ENCODE measurements at regions not wholly inside any gene's neighbourhood (a gene's known extent, or its start where the extent isn't known, plus 50 kb on each side); places are given as distances from the start of the nearest gene placed in this dataset.
"Not testable (repeated sequence)": the region's sequence is repeated elsewhere in the genome, so short reads cannot be mapped to it uniquely, and the experiment has no call there.

GRCh38 chr6:74574794-74575193, 631.1 kb downstream of the COL12A1 start:
- intact Hi-C loops (cut with DNase I; ENCODE audit: low total_unique reads): no loop called here
- H3K4me1 ChIP-seq: no peaks in the 10 kb centered on the region
- no peaks in the 10 kb centered on the region for H3K36me3 ChIP-seq
- no peaks in the 10 kb centered on the region for H3K9me3 ChIP-seq
- no peaks in the 10 kb centered on the region for H3K27me3 ChIP-seq
- DNase-seq (ENCODE audit: low spot score in 2 of 2): no peak
- no peak overlapping the region for H3K27ac ChIP-seq
- no peak overlapping the region for H3K4me3 ChIP-seq
- TF ChIP-seq POLR2A (IDR thresholded peaks at IDR 0.05) (no peak), CTCF (IDR thresholded peaks at IDR 0.05) (peak in 1 of 3 donors; percentile 19)

- H3K9me3 ChIP-seq: no peaks in the 10 kb centered on the region
- TF ChIP-seq POLR2A (IDR thresholded peaks at IDR 0.05): no peak
- TF ChIP-seq CTCF (IDR thresholded peaks at IDR 0.05): no peak
- no peak for TF ChIP-seq POLR2AphosphoS5 (IDR thresholded peaks at IDR 0.05)
- no peak overlapping the region for H3K4me3 ChIP-seq
- no peak for DNase-seq (ENCODE audit: low spot score in 2 of 2)
- no peaks in the 10 kb centered on the region for H3K27me3 ChIP-seq
- intact Hi-C loops (cut with DNase I; ENCODE audit: low total_unique reads): no loop called here
- H3K4me1 ChIP-seq: no peaks in the 10 kb centered on the region
- H3K36me3 ChIP-seq: no peaks in the 10 kb centered on the region
- H3K27ac ChIP-seq: no peak overlapping the region
Observed at GRCh38 chr6:74573613-74574012, 632.2 kb downstream of the COL12A1 start.

GRCh38 chr6:74570044-74570443, 635.8 kb downstream of the COL12A1 start:
- Histone ChIP-seq H3K9me3 (no peaks in the 10 kb centered on the region), H3K36me3 (no peaks in the 10 kb centered on the region), H3K4me3 (no peak overlapping the region), H3K27ac (no peak overlapping the region), H3K27me3 (no peaks in the 10 kb centered on the region), H3K4me1 (no peaks in the 10 kb centered on the region)
- no peak for TF ChIP-seq CTCF (IDR thresholded peaks at IDR 0.05)
- no peak for TF ChIP-seq POLR2A (IDR thresholded peaks at IDR 0.05)
- no peak for TF ChIP-seq POLR2AphosphoS5 (IDR thresholded peaks at IDR 0.05)
- intact Hi-C loops (cut with DNase I; ENCODE audit: low total_unique reads): no loop called here
- no peak for DNase-seq (ENCODE audit: low spot score in 2 of 2)

GRCh38 chr6:74568861-74569260, 637.0 kb downstream of the COL12A1 start:
- no peaks in the 10 kb centered on the region for H3K9me3 ChIP-seq
- no peak overlapping the region for H3K27ac ChIP-seq
- intact Hi-C loops (cut with DNase I; ENCODE audit: low total_unique reads): no loop called here
- H3K4me3 ChIP-seq: no peak overlapping the region
- H3K36me3 ChIP-seq: no peaks in the 10 kb centered on the region
- TF ChIP-seq POLR2AphosphoS5 (IDR thresholded peaks at IDR 0.05) (no peak), POLR2A (IDR thresholded peaks at IDR 0.05) (no peak), CTCF (IDR thresholded peaks at IDR 0.05) (no peak)
- no peak for DNase-seq (ENCODE audit: low spot score in 2 of 2)
- H3K4me1 ChIP-seq: no peaks in the 10 kb centered on the region
- no peaks in the 10 kb centered on the region for H3K27me3 ChIP-seq

GRCh38 chr6:74567923-74568290, 637.9 kb downstream of the COL12A1 start:
- intact Hi-C loops (cut with DNase I; ENCODE audit: low total_unique reads): not testable (repeated sequence)

GRCh38 chr6:74567281-74567922, 638.5 kb downstream of the COL12A1 start:
- no peak for DNase-seq (ENCODE audit: low spot score in 2 of 2)
- Histone ChIP-seq H3K4me3 (no peak overlapping the region), H3K36me3 (no peaks in the 10 kb centered on the region), H3K27ac (no peak overlapping the region), H3K9me3 (no peaks in the 10 kb centered on the region), H3K4me1 (no peaks in the 10 kb centered on the region), H3K27me3 (no peaks in the 10 kb centered on the region)
- TF ChIP-seq POLR2A (IDR thresholded peaks at IDR 0.05) (no peak), POLR2AphosphoS5 (IDR thresholded peaks at IDR 0.05) (no peak), CTCF (IDR thresholded peaks at IDR 0.05) (no peak)
- intact Hi-C loops (cut with DNase I; ENCODE audit: low total_unique reads): no loop called here

More at GRCh38 chr6:74567923-74568290, 637.9 kb downstream of the COL12A1 start:
- H3K27ac ChIP-seq; H3K36me3 ChIP-seq; H3K27me3 ChIP-seq; H3K4me3 ChIP-seq; DNase-seq (ENCODE audit: low spot score in 2 of 2); H3K4me1 ChIP-seq; H3K9me3 ChIP-seq: not testable (repeated sequence)

Measured in breast epithelium (tissue), 4 donors.